GM12878 (cell line): ENCODE measurements at regions not wholly inside any gene's neighbourhood (a gene's known extent, or its start where the extent isn't known, plus 50 kb on each side); places are given as distances from the start of the nearest gene placed in this dataset.

Experiments used
- ATAC-seq: fragments of 200-7000 bp; cut with Tn5 transposase; 3 replicates; pipeline ENCODE4 v1.9.1; 2020; ENCODE audit warnings: mild to moderate bottlenecking, moderate library complexity
- BruUV-seq: library from RNA; stranded (reverse); fragments of 400-500 nt; replicated peaks from 2 replicates; lab custom pipeline; 2021; lab: Mats Ljungman, UMichigan
- CTCF ChIA-PET: fragments of 300-600 bp; sonication (Branson Sonifier 250); formaldehyde crosslinking; extraction: SDS; loops from one replicate; lab custom pipeline; 2021; ENCODE audit warnings: inconsistent platforms; lab: Yijun Ruan, JAX
- POLR2A ChIA-PET: fragments of 350-600 bp; formaldehyde crosslinking; extraction: SDS; loops from one replicate; lab custom pipeline; 2021; ENCODE audit warnings: inconsistent platforms; lab: Charles Lee
- RAD21 ChIA-PET: fragments of 300-600 bp; sonication (Branson Sonifier 250); formaldehyde crosslinking; loops from one replicate; lab custom pipeline; 2023; ENCODE audit warnings: antibody characterized with exemption; ENCODE audit not compliant: unreplicated experiment; lab: Charles Lee
- SMC1A ChIA-PET: fragments of 300-600 bp; sonication (Branson Sonifier 250); formaldehyde crosslinking; loops from one replicate; lab custom pipeline; 2023; ENCODE audit not compliant: unreplicated experiment, uncharacterized antibody; lab: Charles Lee
- DNase-seq: peaks from one replicate; pipeline ENCODE4 v3.0.0-alpha.2; 2011; ENCODE audit warnings: low read depth, low spot score
- FAIRE-seq: peaks from 3 replicates; lab custom pipeline; 2011; peaks lifted over from hg19 to GRCh38; lab: Jason Lieb, UNC
- H2AFZ ChIP-seq: 2 replicates; pipeline ENCODE4 v1.6.0; 2011; ENCODE audit warnings: low read depth, low read length, control low read depth; ENCODE audit not compliant: control insufficient read depth
- H3K27ac ChIP-seq: 2 replicates; pipeline ENCODE4 v1.5.1; 2011; ENCODE audit warnings: control low read depth; ENCODE audit not compliant: control insufficient read depth, insufficient read depth
- H3K27me3 ChIP-seq, 2 experiments: replicated peaks in 1 of 2; 2 replicates each; pipeline versions ENCODE4 v1.6.0 to v1.6.1; 2011; ENCODE audit warnings: low read length in 1 of 2; ENCODE audit not compliant: control insufficient read depth in 2 of 2, insufficient read depth in 2 of 2
- H3K36me3 ChIP-seq, 2 experiments: 2 replicates each; pipeline ENCODE4 v1.5.1; 2011; ENCODE audit warnings: low read length in 1 of 2; ENCODE audit not compliant: control insufficient read depth in 2 of 2, insufficient read depth in 2 of 2
- H3K4me1 ChIP-seq: 2 replicates; pipeline ENCODE4 v1.6.1; 2011; ENCODE audit warnings: mild to moderate bottlenecking, low read length, moderate library complexity, mixed read lengths; ENCODE audit not compliant: control insufficient read depth, insufficient read depth
- H3K4me2 ChIP-seq: 2 replicates; pipeline ENCODE4 v1.6.0; 2011; ENCODE audit warnings: control low read depth; ENCODE audit not compliant: control insufficient read depth, insufficient read depth
- H3K4me3 ChIP-seq: fragments of 200-600 bp; sonication (generic); 2 replicates; pipeline ENCODE4 v1.5.1; 2016
- H3K79me2 ChIP-seq: 2 replicates; pipeline ENCODE4 v1.6.0; 2011; ENCODE audit warnings: low read length; ENCODE audit not compliant: control insufficient read depth, insufficient read depth
- H3K9ac ChIP-seq: 2 replicates; pipeline ENCODE4 v1.8.0; 2011; ENCODE audit warnings: low read length, control low read depth, mixed read lengths; ENCODE audit not compliant: control insufficient read depth, insufficient read depth
- H3K9me3 ChIP-seq: replicated peaks from 3 replicates; pipeline ENCODE4 v1.5.1; 2011; ENCODE audit warnings: mild to moderate bottlenecking, low read length; ENCODE audit not compliant: control insufficient read depth, insufficient read depth
- H4K20me1 ChIP-seq: 2 replicates; pipeline ENCODE4 v1.6.0; 2011; ENCODE audit not compliant: control insufficient read depth, insufficient read depth
- DPF2 ChIP-seq: fragments of 450-650 bp; IDR thresholded peaks from 2 replicates; pipeline ENCODE4 v1.6.1; 2017; ENCODE audit warnings: mild to moderate bottlenecking
- KAT2A ChIP-seq: conservative IDR thresholded peaks from 2 replicates; pipeline ENCODE4 v1.6.1; 2011; ENCODE audit warnings: low read depth, low read length; ENCODE audit not compliant: control insufficient read depth
- KDM1A ChIP-seq: fragments of 200-600 bp; sonication (generic); IDR thresholded peaks from 2 replicates; pipeline ENCODE4 v1.6.1; 2016; ENCODE audit warnings: borderline replicate concordance
- PAX5 ChIP-seq: IDR thresholded peaks from 2 replicates; pipeline ENCODE4 v1.6.1; 2011; ENCODE audit warnings: low read depth, low read length, borderline replicate concordance
- ZBTB11 ChIP-seq: fragments of 450-650 bp; formaldehyde crosslinking; IDR thresholded peaks from 2 replicates; pipeline ENCODE4 v1.5.0; 2022; ENCODE audit warnings: mild to moderate bottlenecking, missing genetic modification characterization
- ZNF384 ChIP-seq: IDR thresholded peaks from 2 replicates; pipeline ENCODE4 v1.6.1; 2012; ENCODE audit warnings: low read depth, mild to moderate bottlenecking, low read length, improper control_type of control experiment, borderline replicate concordance
- WGBS: methylation state at CpG from one replicate; pipeline ENCODE4 v1.1.6; 2016; ENCODE audit warnings: low lambda C conversion rate; ENCODE audit not compliant: insufficient replicate concordance, insufficient coverage; ENCODE audit errors: missing lambda C conversion rate; 5-methylcytosine and 5-hydroxymethylcytosine counted together
- in situ Hi-C: fragments of 300-500 bp; cut with MboI; formaldehyde crosslinking; loops from 9 replicates; pipeline ENCODE4 v1.14.3; 2018; ENCODE audit warnings: mixed read lengths
- intact Hi-C: fragments of 100-400 bp; cut with micrococcal nuclease; formaldehyde crosslinking; loops from one replicate; pipeline ENCODE4 v1.14.2; 2022; ENCODE audit not compliant: unreplicated experiment

GRCh38 chr2:57941816-57942215 lies 104.8 kb upstream of the VRK2 start:
- no peaks in the 10 kb centered on the region; the same call in 2 of the 3 replicates for H3K9me3 ChIP-seq
- BruUV-seq = no TSS peak
- no peak overlapping the region for H3K9ac ChIP-seq
- no peak overlapping the region for H3K4me2 ChIP-seq
- H3K79me2 ChIP-seq = no peaks in the 10 kb centered on the region
- DNase-seq (no peak), ATAC-seq (no peak), FAIRE-seq (no peak)
- no peaks in the 10 kb centered on the region for H3K36me3 ChIP-seq
- intact Hi-C loops = no loop called here
- no peak overlapping the region for H3K27ac ChIP-seq
- ChIA-PET RAD21 (no interaction called here), POLR2A (no interaction called here), CTCF (no interaction called here), SMC1A (interaction anchor here (1.3 to 2.4 kb wide), 4 partner anchors 10 to 182 kb away, joined by 3 to 6 read pairs (median 4); no protein-coding TSS in a partner anchor)
- no peaks in the 10 kb centered on the region for H4K20me1 ChIP-seq
- no peaks in the 10 kb centered on the region for H3K4me1 ChIP-seq
- WGBS = 94% methylated on average over 1 of the region's 1 CpG
- no peak overlapping the region for H3K4me3 ChIP-seq
- TF ChIP-seq ZNF384 (no peak), KAT2A (no peak), DPF2 (no peak), ZBTB11 (CRISPR knock-in tag) (no peak), KDM1A (no peak), PAX5 (no peak)
- TF ChIP-seq, all 136 proteins: peak for 0
- Histone ChIP-seq H2AFZ (no peak overlapping the region), H3K27me3 (no peaks in the 10 kb centered on the region)
- in situ Hi-C loops = no loop called here
